ENCODE measurements at regions not wholly inside any gene's neighbourhood (a gene's known extent, or its start where the extent isn't known, plus 50 kb on each side); places are given as distances from the start of the nearest gene placed in this dataset.
A peak's percentile ranks its signal among the peaks of the same experiment; 100 is the strongest.

GRCh38 chr9:8168916-8169438 lies 369.4 kb upstream of the DMAC1 start:
- no peak for DNase-seq (ENCODE audit: low spot score)
- Histone ChIP-seq H3K27me3 (no peaks in the 10 kb centered on the region), H3K4me1 (no peaks in the 10 kb centered on the region), H4K20me1 (ENCODE audit: low read depth) (no peaks in the 10 kb centered on the region), H3K9ac (no peak overlapping the region), H3K36me3 (no peaks in the 10 kb centered on the region), H3K27ac (no peak overlapping the region), H3K79me2 (ENCODE audit: low read depth) (no peaks in the 10 kb centered on the region), H3K4me3 (no peak overlapping the region), H3F3A (ENCODE audit: low read depth) (no peaks in the 10 kb centered on the region), H3K9me3 (ENCODE audit: low read depth) (no peaks in the 10 kb centered on the region), H3K4me2 (no peak overlapping the region), H2AFZ (replicated peaks) (peak overlapping the region; percentile 8)
- Mint-ChIP-seq H3K4me3 (no peak overlapping the region), H3K9me3 (no peaks in the 10 kb centered on the region), H3K27ac (no peak overlapping the region), H3K4me1 (peaks cover 17% of the 10 kb centered on the region), H3K27me3 (ENCODE audit: insufficient read depth, low read depth) (no peaks in the 10 kb centered on the region), H3K36me3 (no peaks in the 10 kb centered on the region)
- no peak for TF ChIP-seq EZH2 (IDR thresholded peaks at IDR 0.05)
- no peak for TF ChIP-seq EZH2phosphoT487 (IDR thresholded peaks at IDR 0.05)
- TF ChIP-seq CTCF (IDR thresholded peaks at IDR 0.05) = no peak

- H3K36me3 Mint-ChIP-seq = no peaks in the 10 kb centered on the region
- no peak overlapping the region for H3K4me3 Mint-ChIP-seq
- H3K27me3 Mint-ChIP-seq (ENCODE audit: insufficient read depth, low read depth) = peaks cover 2% of the 10 kb centered on the region
- H3K36me3 ChIP-seq = no peaks in the 10 kb centered on the region
- H3K79me2 ChIP-seq (ENCODE audit: low read depth) = no peaks in the 10 kb centered on the region
- peaks cover 2% of the 10 kb centered on the region for H3K9me3 Mint-ChIP-seq
- no peaks in the 10 kb centered on the region for H3F3A ChIP-seq (ENCODE audit: low read depth)
- H4K20me1 ChIP-seq (ENCODE audit: low read depth) = no peaks in the 10 kb centered on the region
- no peak overlapping the region for H3K27ac ChIP-seq
- H3K4me1 Mint-ChIP-seq = peaks cover 27% of the 10 kb centered on the region
- no peaks in the 10 kb centered on the region for H3K27me3 ChIP-seq
- no peak for DNase-seq (ENCODE audit: low spot score)
- TF ChIP-seq CTCF (IDR thresholded peaks at IDR 0.05) (no peak), EZH2phosphoT487 (IDR thresholded peaks at IDR 0.05) (no peak)
- H3K4me2 ChIP-seq = no peak overlapping the region
- no peaks in the 10 kb centered on the region for H3K9me3 ChIP-seq (ENCODE audit: low read depth)
- no peak overlapping the region for H2AFZ ChIP-seq (replicated peaks)
- no peak overlapping the region for H3K9ac ChIP-seq
- H3K27ac Mint-ChIP-seq = no peak overlapping the region
- H3K4me3 ChIP-seq = no peak overlapping the region
- no peaks in the 10 kb centered on the region for H3K4me1 ChIP-seq
Observed at GRCh38 chr9:8160787-8161186, 361.2 kb upstream of the DMAC1 start.

GRCh38 chr9:8158574-8158973 lies 359.0 kb upstream of the DMAC1 start:
- no peak overlapping the region for H3K27ac ChIP-seq
- H3K9ac ChIP-seq = no peak overlapping the region

More at GRCh38 chr9:8158574-8158973, 359.0 kb upstream of the DMAC1 start:
- Mint-ChIP-seq H3K9me3 (peaks cover 2% of the 10 kb centered on the region), H3K27me3 (ENCODE audit: insufficient read depth, low read depth) (peaks cover 2% of the 10 kb centered on the region), H3K4me3 (no peak overlapping the region), H3K27ac (no peak overlapping the region), H3K36me3 (no peaks in the 10 kb centered on the region), H3K4me1 (peaks cover 34% of the 10 kb centered on the region)
- Histone ChIP-seq H2AFZ (replicated peaks) (no peak overlapping the region), H3K4me1 (no peaks in the 10 kb centered on the region), H3K4me2 (no peak overlapping the region), H4K20me1 (ENCODE audit: low read depth) (no peaks in the 10 kb centered on the region), H3K4me3 (no peak overlapping the region), H3K79me2 (ENCODE audit: low read depth) (no peaks in the 10 kb centered on the region), H3F3A (ENCODE audit: low read depth) (no peaks in the 10 kb centered on the region), H3K36me3 (no peaks in the 10 kb centered on the region), H3K27me3 (no peaks in the 10 kb centered on the region), H3K9me3 (ENCODE audit: low read depth) (no peaks in the 10 kb centered on the region)
- TF ChIP-seq EZH2 (IDR thresholded peaks at IDR 0.05) (no peak), CTCF (IDR thresholded peaks at IDR 0.05) (no peak), EZH2phosphoT487 (IDR thresholded peaks at IDR 0.05) (no peak)
- DNase-seq (ENCODE audit: low spot score) = no peak
